ENCODE measurements at regions not wholly inside any gene's neighbourhood (a gene's known extent, or its start where the extent isn't known, plus 50 kb on each side); places are given as distances from the start of the nearest gene placed in this dataset.

GRCh38 chr2:43154685-43155084, 71.7 kb downstream of the ZFP36L2 start:
- in situ Hi-C loops (cut with HindIII; ENCODE audit: low pct_unique_long_range_greater_than_20kb, low sequenced_read_pairs): no loop called here
- BruUV-seq (replicated peaks): no TSS peak
- TF ChIP-seq SIN3A (IDR thresholded peaks at IDR 0.05; ENCODE audit: borderline replicate concordance, insufficient read depth, low read depth, low read length) (no peak), TCF7L2 (IDR thresholded peaks at IDR 0.05; ENCODE audit: low read depth, low read length) (no peak), CTCF (IDR thresholded peaks at IDR 0.05) (no peak), POLR2AphosphoS5 (IDR thresholded peaks at IDR 0.05; ENCODE audit: low read depth, low read length) (no peak), REST (IDR thresholded peaks at IDR 0.05; ENCODE audit: insufficient read depth in 1 of 2, low read depth in 2 of 2, low read length in 1 of 2) (no peak)
- no peaks in the 10 kb centered on the region for H3K36me3 ChIP-seq (ENCODE audit: control insufficient read depth, insufficient read depth, low read length)
- DNase-seq (ENCODE audit: low read depth, low spot score) (no peak), ATAC-seq (no peak)
- intact Hi-C loops (cut with micrococcal nuclease; ENCODE audit: unreplicated experiment): no loop called here
- ChIA-PET POLR2A (no interaction called here), CTCF (no interaction called here)
- H3K27ac ChIP-seq (ENCODE audit: low read length): no peak overlapping the region
- H3K4me1 ChIP-seq (ENCODE audit: control insufficient read depth, insufficient read depth, low read length): peaks cover 15% of the 10 kb centered on the region
- no peaks in the 10 kb centered on the region for H3K9me3 ChIP-seq (ENCODE audit: control insufficient read depth, insufficient read depth, low read depth, low read length)
- H3K27me3 ChIP-seq (ENCODE audit: control insufficient read depth, insufficient read depth, low read length): no peaks in the 10 kb centered on the region
- no peak overlapping the region for H3K4me3 ChIP-seq (ENCODE audit: low read depth in 2 of 2, low read length in 2 of 2)

DNA sequence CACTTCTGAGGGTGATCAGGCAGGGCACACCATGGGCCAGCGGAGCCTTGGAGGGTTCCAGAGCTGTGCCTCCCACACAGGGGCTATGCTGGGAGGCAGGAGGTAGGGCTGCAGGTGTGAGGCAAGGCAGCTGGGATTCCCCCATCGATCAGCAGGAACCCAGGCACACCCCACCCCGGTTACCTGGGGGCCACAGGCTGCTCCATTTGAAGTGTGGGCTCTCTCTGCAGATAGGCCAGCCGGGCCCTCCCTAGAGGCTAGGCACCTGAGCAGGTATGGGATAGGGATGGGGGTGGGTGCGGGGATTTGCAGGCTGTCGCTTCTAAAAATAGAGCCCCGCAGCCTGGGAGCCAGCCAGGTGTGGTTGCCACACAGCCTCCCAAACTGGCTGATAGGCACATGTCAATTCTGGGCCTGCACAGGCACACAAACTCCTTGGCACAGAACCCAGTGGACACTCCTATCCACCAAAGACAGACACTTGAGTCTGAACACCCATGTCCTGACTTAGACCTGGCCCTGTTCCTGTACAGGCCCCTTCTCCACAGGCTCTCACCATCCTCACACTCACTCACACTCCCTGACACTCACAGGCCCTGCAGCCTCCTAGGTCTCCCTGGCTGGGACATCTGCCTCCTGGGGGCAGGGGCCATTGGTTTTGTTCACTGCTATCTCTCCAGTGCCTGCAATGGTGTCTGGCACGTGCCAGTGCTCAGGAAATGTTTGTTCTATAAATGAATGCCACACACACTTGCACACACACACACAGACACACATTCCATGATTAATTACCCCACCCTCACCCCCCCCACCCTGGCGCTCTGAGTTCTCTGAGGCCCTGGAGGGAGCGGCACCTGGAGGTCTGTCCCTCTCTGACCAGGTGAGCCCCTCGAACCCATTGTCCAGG, 73.4 kb downstream of the ZFP36L2 start:
- in situ Hi-C loops (cut with HindIII; ENCODE audit: low pct_unique_long_range_greater_than_20kb, low sequenced_read_pairs): no loop called here
- ChIA-PET CTCF (no interaction called here), POLR2A (no interaction called here)

More for the DNA sequence above, 73.4 kb downstream of the ZFP36L2 start:
- H3K27me3 ChIP-seq (ENCODE audit: control insufficient read depth, insufficient read depth, low read length): no peaks in the 10 kb centered on the region
- intact Hi-C loops (cut with micrococcal nuclease; ENCODE audit: unreplicated experiment): no loop called here
- no TSS peak for BruUV-seq (replicated peaks)
- H3K27ac ChIP-seq (ENCODE audit: low read length): no peak overlapping the region
- DNase-seq (ENCODE audit: low read depth, low spot score): no peak
- no peaks in the 10 kb centered on the region for H3K9me3 ChIP-seq (ENCODE audit: control insufficient read depth, insufficient read depth, low read depth, low read length)
- ATAC-seq: no peak
- H3K36me3 ChIP-seq (ENCODE audit: control insufficient read depth, insufficient read depth, low read length): no peaks in the 10 kb centered on the region
- H3K4me3 ChIP-seq (ENCODE audit: low read depth in 2 of 2, low read length in 2 of 2): no peak overlapping the region
- peaks cover 5% of the 10 kb centered on the region; the same call in 1 of the 2 replicates for H3K4me1 ChIP-seq (ENCODE audit: control insufficient read depth, insufficient read depth, low read length)
- TF ChIP-seq TCF7L2 (IDR thresholded peaks at IDR 0.05; ENCODE audit: low read depth, low read length) (no peak), POLR2AphosphoS5 (IDR thresholded peaks at IDR 0.05; ENCODE audit: low read depth, low read length) (no peak), CTCF (IDR thresholded peaks at IDR 0.05) (no peak), REST (IDR thresholded peaks at IDR 0.05; ENCODE audit: insufficient read depth in 1 of 2, low read depth in 2 of 2, low read length in 1 of 2) (no peak), SIN3A (IDR thresholded peaks at IDR 0.05; ENCODE audit: borderline replicate concordance, insufficient read depth, low read depth, low read length) (no peak)

All from Panc1 (cell line).